ENCODE measurements at regions not wholly inside any gene's neighbourhood (a gene's known extent, or its start where the extent isn't known, plus 50 kb on each side); places are given as distances from the start of the nearest gene placed in this dataset.

GRCh38 chr1:209395169-209395568 lies 188.3 kb upstream of the CAMK1G start:
- Histone ChIP-seq H3K4me3 (ENCODE audit: low read length) (no peak overlapping the region), H4K5ac (ENCODE audit: low read length) (no peak overlapping the region), H2AK5ac (ENCODE audit: low read length) (peak overlapping the region; percentile 97), H3K56ac (ENCODE audit: low read length) (peak overlapping the region; percentile 79), H4K8ac (ENCODE audit: low read depth, low read length) (peak overlapping the region; percentile 7), H3K4me1 (ENCODE audit: control insufficient read depth, low read depth, low read length) (peaks cover 24% of the 10 kb centered on the region), H2BK15ac (replicated peaks; ENCODE audit: low read depth) (no peak overlapping the region), H3K36me3 (ENCODE audit: control insufficient read depth, insufficient read depth, low read length) (no peaks in the 10 kb centered on the region), H3K4ac (ENCODE audit: low read depth, low read length) (no peak overlapping the region), H3K4me2 (ENCODE audit: low read length) (no peak overlapping the region), H3K23ac (ENCODE audit: low read length) (peak overlapping the region; percentile 83), H3K79me2 (ENCODE audit: control insufficient read depth, insufficient read depth, low read length) (no peaks in the 10 kb centered on the region), H3K27me3 (ENCODE audit: insufficient read depth, low read length, poor library complexity) (no peaks in the 10 kb centered on the region), H2BK5ac (ENCODE audit: low read length) (peak overlapping the region; percentile 66), H3K18ac (ENCODE audit: low read length) (peak overlapping the region; percentile 96), H3K79me1 (ENCODE audit: low read length) (no peaks in the 10 kb centered on the region), H3K27ac (ENCODE audit: low read depth, low read length) (no peak overlapping the region), H2BK120ac (ENCODE audit: low read depth, low read length) (peak overlapping the region; percentile 83), H3K9ac (ENCODE audit: low read length) (peak overlapping the region; percentile 10)
- DNase-seq = no peak
- no CpG with 5 or more reads among the region's 7 CpGs for WGBS (ENCODE audit: extremely low coverage, insufficient coverage, low lambda C conversion rate)

GRCh38 chr1:209397371-209397770 lies 186.1 kb upstream of the CAMK1G start:
- no peak overlapping the region for H2AK5ac ChIP-seq (ENCODE audit: low read length)
- H3K27me3 ChIP-seq (ENCODE audit: insufficient read depth, low read length, poor library complexity) = no peaks in the 10 kb centered on the region

DNA sequence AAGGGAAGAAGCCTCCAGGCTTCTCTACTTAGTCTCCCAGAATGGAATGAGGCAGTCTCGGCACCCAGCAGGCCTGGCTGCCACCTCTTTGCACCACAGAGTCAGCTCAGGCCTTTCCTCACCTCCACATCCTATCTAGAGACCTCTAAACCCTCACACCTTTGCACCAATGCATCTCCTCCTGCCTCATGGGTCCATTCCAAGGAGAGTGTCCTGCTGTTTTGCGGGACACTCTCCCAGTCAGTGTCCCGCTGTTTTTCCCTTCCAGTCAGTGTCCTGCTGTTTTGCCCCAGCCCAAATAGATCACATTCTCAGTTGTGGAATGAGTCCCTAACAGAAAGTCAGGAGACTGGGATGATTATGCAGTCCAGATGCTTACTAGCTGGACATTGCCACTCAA lies 185.6 kb upstream of the CAMK1G start:
- H3K23ac ChIP-seq (ENCODE audit: low read length) = no peak overlapping the region

More at GRCh38 chr1:209397371-209397770, 186.1 kb upstream of the CAMK1G start:
- no peaks in the 10 kb centered on the region for H3K79me1 ChIP-seq (ENCODE audit: low read length)
- peak overlapping the region; percentile 86 for H3K56ac ChIP-seq (ENCODE audit: low read length)
- no peak overlapping the region for H3K4me3 ChIP-seq (ENCODE audit: low read length)
- H3K36me3 ChIP-seq (ENCODE audit: control insufficient read depth, insufficient read depth, low read length) = no peaks in the 10 kb centered on the region
- H4K8ac ChIP-seq (ENCODE audit: low read depth, low read length) = no peak overlapping the region
- H2BK120ac ChIP-seq (ENCODE audit: low read depth, low read length) = peak overlapping the region; percentile 99
- peak overlapping the region; percentile 88 for H3K4ac ChIP-seq (ENCODE audit: low read depth, low read length)
- H3K4me2 ChIP-seq (ENCODE audit: low read length) = no peak overlapping the region
- WGBS (ENCODE audit: extremely low coverage, insufficient coverage, low lambda C conversion rate) = no CpG with 5 or more reads among the region's 6 CpGs
- no peak for DNase-seq
- no peak overlapping the region for H3K23ac ChIP-seq (ENCODE audit: low read length)
- no peak overlapping the region for H3K9ac ChIP-seq (ENCODE audit: low read length)
- H2BK5ac ChIP-seq (ENCODE audit: low read length) = peak overlapping the region; percentile 98
- H3K18ac ChIP-seq (ENCODE audit: low read length) = peak overlapping the region; percentile 72
- no peak overlapping the region for H2BK15ac ChIP-seq (replicated peaks; ENCODE audit: low read depth)
- H3K79me2 ChIP-seq (ENCODE audit: control insufficient read depth, insufficient read depth, low read length) = no peaks in the 10 kb centered on the region
- peak overlapping the region; percentile 88 for H3K27ac ChIP-seq (ENCODE audit: low read depth, low read length)
- peaks cover 22% of the 10 kb centered on the region for H3K4me1 ChIP-seq (ENCODE audit: control insufficient read depth, low read depth, low read length)
- H4K5ac ChIP-seq (ENCODE audit: low read length) = peak overlapping the region; percentile 97

DNA sequence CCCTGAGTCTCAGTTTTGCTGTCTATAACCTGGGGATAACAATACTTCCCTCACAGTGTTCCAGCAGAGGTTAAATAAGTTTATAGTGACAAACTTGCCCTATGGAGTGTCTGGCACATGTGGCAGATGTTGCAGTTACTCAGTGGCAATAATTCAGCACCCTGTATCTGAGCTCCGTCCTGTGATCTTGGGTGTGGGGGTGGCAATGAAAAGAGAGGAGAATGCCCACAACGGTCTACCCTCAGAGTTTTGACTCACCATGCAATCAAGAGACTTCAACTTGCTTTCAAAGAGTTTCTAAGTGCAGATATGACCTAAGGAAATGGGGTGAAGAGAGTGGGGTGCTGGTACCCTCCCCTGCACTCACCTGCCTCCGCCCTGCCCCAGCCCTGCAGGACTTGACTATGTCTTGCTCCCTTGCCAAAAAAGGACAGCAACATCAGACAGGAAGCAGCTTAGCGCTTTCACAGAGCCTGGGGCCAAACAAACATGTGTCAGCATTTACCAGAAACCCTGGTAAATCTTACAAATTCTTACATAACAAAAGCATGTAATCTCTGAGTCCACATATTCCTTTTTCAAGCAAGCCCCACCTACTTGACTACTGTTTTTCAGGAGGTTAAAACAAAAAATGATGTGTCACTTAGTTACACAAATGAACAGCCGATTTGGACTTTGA lies 185.1 kb upstream of the CAMK1G start:
- Histone ChIP-seq H3K4me2 (ENCODE audit: low read length) (no peak overlapping the region), H4K8ac (ENCODE audit: low read depth, low read length) (no peak overlapping the region), H3K27me3 (ENCODE audit: insufficient read depth, low read length, poor library complexity) (no peaks in the 10 kb centered on the region), H2BK120ac (ENCODE audit: low read depth, low read length) (peak overlapping the region; percentile 99), H3K79me1 (ENCODE audit: low read length) (no peaks in the 10 kb centered on the region), H4K5ac (ENCODE audit: low read length) (peak overlapping the region; percentile 54), H3K27ac (ENCODE audit: low read depth, low read length) (peak overlapping the region; percentile 88), H3K36me3 (ENCODE audit: control insufficient read depth, insufficient read depth, low read length) (no peaks in the 10 kb centered on the region), H3K4me1 (ENCODE audit: control insufficient read depth, low read depth, low read length) (peaks cover 22% of the 10 kb centered on the region), H3K4me3 (ENCODE audit: low read length) (no peak overlapping the region), H3K56ac (ENCODE audit: low read length) (peak overlapping the region; percentile 86), H2AK5ac (ENCODE audit: low read length) (peak overlapping the region; percentile 13), H3K9ac (ENCODE audit: low read length) (peak overlapping the region; percentile 62), H2BK15ac (replicated peaks; ENCODE audit: low read depth) (no peak overlapping the region), H3K23ac (ENCODE audit: low read length) (no peak overlapping the region), H3K4ac (ENCODE audit: low read depth, low read length) (peak overlapping the region; percentile 49), H3K18ac (ENCODE audit: low read length) (peak overlapping the region; percentile 77), H2BK5ac (ENCODE audit: low read length) (peak overlapping the region; percentile 98), H3K79me2 (ENCODE audit: control insufficient read depth, insufficient read depth, low read length) (no peaks in the 10 kb centered on the region)
- no CpG with 5 or more reads among the region's 5 CpGs for WGBS (ENCODE audit: extremely low coverage, insufficient coverage, low lambda C conversion rate)
- peak; percentile 94 for DNase-seq

More for the DNA sequence above, 185.6 kb upstream of the CAMK1G start:
- peak overlapping the region; percentile 86 for H3K56ac ChIP-seq (ENCODE audit: low read length)
- peak overlapping the region; percentile 13 for H2AK5ac ChIP-seq (ENCODE audit: low read length)
- peak overlapping the region; percentile 62 for H3K9ac ChIP-seq (ENCODE audit: low read length)
- peaks cover 22% of the 10 kb centered on the region for H3K4me1 ChIP-seq (ENCODE audit: control insufficient read depth, low read depth, low read length)
- no peaks in the 10 kb centered on the region for H3K27me3 ChIP-seq (ENCODE audit: insufficient read depth, low read length, poor library complexity)
- DNase-seq = peak; percentile 95
- no peak overlapping the region for H3K4me2 ChIP-seq (ENCODE audit: low read length)
- peak overlapping the region; percentile 88 for H3K27ac ChIP-seq (ENCODE audit: low read depth, low read length)
- no peaks in the 10 kb centered on the region for H3K36me3 ChIP-seq (ENCODE audit: control insufficient read depth, insufficient read depth, low read length)
- no peak overlapping the region for H2BK15ac ChIP-seq (replicated peaks; ENCODE audit: low read depth)
- peak overlapping the region; percentile 98 for H2BK5ac ChIP-seq (ENCODE audit: low read length)
- no peaks in the 10 kb centered on the region for H3K79me1 ChIP-seq (ENCODE audit: low read length)
- peak overlapping the region; percentile 54 for H4K5ac ChIP-seq (ENCODE audit: low read length)
- no CpG with 5 or more reads among the region's 3 CpGs for WGBS (ENCODE audit: extremely low coverage, insufficient coverage, low lambda C conversion rate)
- no peak overlapping the region for H4K8ac ChIP-seq (ENCODE audit: low read depth, low read length)
- no peak overlapping the region for H3K4me3 ChIP-seq (ENCODE audit: low read length)
- no peaks in the 10 kb centered on the region for H3K79me2 ChIP-seq (ENCODE audit: control insufficient read depth, insufficient read depth, low read length)
- peak overlapping the region; percentile 99 for H2BK120ac ChIP-seq (ENCODE audit: low read depth, low read length)
- peak overlapping the region; percentile 77 for H3K18ac ChIP-seq (ENCODE audit: low read length)
- H3K4ac ChIP-seq (ENCODE audit: low read depth, low read length) = peak overlapping the region; percentile 49

GRCh38 chr1:209399800-209400199 lies 183.7 kb upstream of the CAMK1G start:
- WGBS (ENCODE audit: extremely low coverage, insufficient coverage, low lambda C conversion rate) = no CpG with 5 or more reads among the region's 1 CpG
- H3K9ac ChIP-seq (ENCODE audit: low read length) = no peak overlapping the region
- no peaks in the 10 kb centered on the region for H3K36me3 ChIP-seq (ENCODE audit: control insufficient read depth, insufficient read depth, low read length)
- H3K56ac ChIP-seq (ENCODE audit: low read length) = no peak overlapping the region
- no peaks in the 10 kb centered on the region for H3K79me1 ChIP-seq (ENCODE audit: low read length)
- H3K18ac ChIP-seq (ENCODE audit: low read length) = peak overlapping the region; percentile 42
- H3K4ac ChIP-seq (ENCODE audit: low read depth, low read length) = peak overlapping the region; percentile 97
- DNase-seq = no peak
- peaks cover 22% of the 10 kb centered on the region for H3K4me1 ChIP-seq (ENCODE audit: control insufficient read depth, low read depth, low read length)
- peak overlapping the region; percentile 93 for H4K8ac ChIP-seq (ENCODE audit: low read depth, low read length)
- no peaks in the 10 kb centered on the region for H3K27me3 ChIP-seq (ENCODE audit: insufficient read depth, low read length, poor library complexity)
- no peak overlapping the region for H3K23ac ChIP-seq (ENCODE audit: low read length)
- no peak overlapping the region for H3K4me3 ChIP-seq (ENCODE audit: low read length)
- no peak overlapping the region for H3K4me2 ChIP-seq (ENCODE audit: low read length)
- H2BK15ac ChIP-seq (replicated peaks; ENCODE audit: low read depth) = no peak overlapping the region
- H2BK120ac ChIP-seq (ENCODE audit: low read depth, low read length) = peak overlapping the region; percentile 100
- H3K79me2 ChIP-seq (ENCODE audit: control insufficient read depth, insufficient read depth, low read length) = no peaks in the 10 kb centered on the region
- H2BK5ac ChIP-seq (ENCODE audit: low read length) = no peak overlapping the region
- H2AK5ac ChIP-seq (ENCODE audit: low read length) = no peak overlapping the region
- peak overlapping the region; percentile 88 for H3K27ac ChIP-seq (ENCODE audit: low read depth, low read length)
- peak overlapping the region; percentile 35 for H4K5ac ChIP-seq (ENCODE audit: low read length)
